Mucosa of descending colon (tissue), 3 donors: ENCODE measurements at regions not wholly inside any gene's neighbourhood (a gene's known extent, or its start where the extent isn't known, plus 50 kb on each side); places are given as distances from the start of the nearest gene placed in this dataset.

Experiments used
- ATAC-seq: fragments of 200-7000 bp; cut with Tn5 transposase; one replicate; pipeline ENCODE4 v1.9.1; 2020; ENCODE audit warnings: mild to moderate bottlenecking, moderate library complexity
- DNase-seq, 3 donors: peaks; one replicate each; pipeline ENCODE4 v3.0.0-alpha.2; 2020
- H3K36me3 ChIP-seq: fragments of 200-600 bp; one replicate; pipeline ENCODE4 v1.8.0; 2021; ENCODE audit warnings: low read depth, mild to moderate bottlenecking
- H3K4me1 ChIP-seq: fragments of 200-600 bp; one replicate; pipeline ENCODE4 v1.8.0; 2021; ENCODE audit warnings: low read depth, mild to moderate bottlenecking
- H3K4me3 ChIP-seq: fragments of 200-600 bp; one replicate; pipeline ENCODE4 v1.8.0; 2021; ENCODE audit warnings: mild to moderate bottlenecking
- H3K9me3 ChIP-seq: fragments of 200-600 bp; one replicate; pipeline ENCODE4 v1.8.0; 2021; ENCODE audit warnings: mild to moderate bottlenecking
- intact Hi-C, 2 donors: fragments of 100-400 bp; cut with DNase I in 1 of 2; cut with micrococcal nuclease in 1 of 2; formaldehyde crosslinking; loops; one replicate each; pipeline versions ENCODE4 v1.11.0 to v1.11.1; 2022; cut with DNase I, micrococcal nuclease
- TF ChIP-seq, protein P1 (sequence below): fragments of 200-600 bp; IDR thresholded peaks from one replicate; pipeline ENCODE4 v1.8.0; 2022; ENCODE audit warnings: antibody characterized with exemption, mild to moderate bottlenecking
- donor health status: DM: no; HTN: no; CAD: no; lungs with moderate emphysema.
- donor health status: DM: no; HTN: no; CAD: no.
- donor health status: DM: no; HTN: yes; CAD: no.

DNA sequence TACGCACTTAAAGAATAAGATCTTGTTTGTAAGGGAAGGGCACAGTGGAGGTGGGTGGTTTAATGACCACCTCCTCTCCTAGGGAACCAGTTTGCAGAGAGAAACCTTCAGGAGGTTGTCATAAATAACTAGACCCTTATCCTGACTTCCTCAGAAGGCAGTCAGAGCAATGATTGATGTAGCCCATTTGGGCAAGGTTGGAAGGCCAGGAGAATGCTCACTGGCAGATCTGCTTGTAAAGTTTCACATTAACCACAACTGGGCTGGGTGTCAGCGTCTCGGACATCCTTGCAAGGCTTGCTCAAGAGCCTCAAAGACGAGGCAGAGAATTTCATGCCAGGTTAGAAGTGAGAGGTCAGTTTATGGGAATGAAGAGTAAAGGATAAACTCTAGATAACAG is 87.6 kb upstream of the TRABD2B start:
- H3K36me3 ChIP-seq = no peaks in the 10 kb centered on the region
- ATAC-seq (peak; percentile 37), DNase-seq (peak in 1 of 3 donors; percentile 29)
- H3K4me3 ChIP-seq = no peak overlapping the region
- intact Hi-C loops = no loop called here
- H3K4me1 ChIP-seq = peaks cover 14% of the 10 kb centered on the region
- TF ChIP-seq, protein P1, sequence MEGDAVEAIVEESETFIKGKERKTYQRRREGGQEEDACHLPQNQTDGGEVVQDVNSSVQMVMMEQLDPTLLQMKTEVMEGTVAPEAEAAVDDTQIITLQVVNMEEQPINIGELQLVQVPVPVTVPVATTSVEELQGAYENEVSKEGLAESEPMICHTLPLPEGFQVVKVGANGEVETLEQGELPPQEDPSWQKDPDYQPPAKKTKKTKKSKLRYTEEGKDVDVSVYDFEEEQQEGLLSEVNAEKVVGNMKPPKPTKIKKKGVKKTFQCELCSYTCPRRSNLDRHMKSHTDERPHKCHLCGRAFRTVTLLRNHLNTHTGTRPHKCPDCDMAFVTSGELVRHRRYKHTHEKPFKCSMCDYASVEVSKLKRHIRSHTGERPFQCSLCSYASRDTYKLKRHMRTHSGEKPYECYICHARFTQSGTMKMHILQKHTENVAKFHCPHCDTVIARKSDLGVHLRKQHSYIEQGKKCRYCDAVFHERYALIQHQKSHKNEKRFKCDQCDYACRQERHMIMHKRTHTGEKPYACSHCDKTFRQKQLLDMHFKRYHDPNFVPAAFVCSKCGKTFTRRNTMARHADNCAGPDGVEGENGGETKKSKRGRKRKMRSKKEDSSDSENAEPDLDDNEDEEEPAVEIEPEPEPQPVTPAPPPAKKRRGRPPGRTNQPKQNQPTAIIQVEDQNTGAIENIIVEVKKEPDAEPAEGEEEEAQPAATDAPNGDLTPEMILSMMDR = no peak
- no peaks in the 10 kb centered on the region for H3K9me3 ChIP-seq

DNA sequence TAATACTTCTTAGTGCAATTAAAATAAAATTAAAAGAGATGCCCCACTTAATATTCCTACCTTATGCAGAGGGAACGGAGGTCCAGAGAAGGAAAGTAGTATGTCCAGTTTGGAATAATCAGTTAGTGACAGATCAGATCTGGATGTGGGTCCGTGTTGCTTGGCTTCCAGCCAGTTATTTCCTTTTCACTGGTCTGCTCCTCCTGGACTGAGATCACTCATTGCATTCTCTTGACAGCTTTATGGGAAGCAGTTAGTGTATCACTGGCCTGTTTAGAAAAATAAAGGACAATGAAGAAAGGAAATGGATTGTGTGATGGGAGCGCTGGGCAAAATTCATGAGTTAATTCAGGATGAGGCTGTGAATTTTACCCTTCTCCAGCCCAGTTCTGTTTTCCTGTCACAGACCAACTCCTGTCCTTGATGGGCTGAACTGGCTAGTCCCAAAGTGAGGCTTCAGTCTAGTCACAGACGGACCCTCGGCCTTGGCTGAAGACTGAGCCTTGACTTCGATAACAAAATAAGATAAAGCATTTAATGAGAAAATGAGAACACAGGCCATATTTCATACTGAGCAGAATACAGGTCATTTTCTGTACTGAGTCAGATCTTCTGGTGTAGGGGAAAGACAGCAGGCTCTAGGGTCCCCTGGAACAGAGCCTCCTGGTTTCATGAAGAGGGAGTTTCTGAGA is 85.2 kb upstream of the TRABD2B start:
- DNase-seq = no peak
- no peaks in the 10 kb centered on the region for H3K36me3 ChIP-seq
- no peak overlapping the region for H3K4me3 ChIP-seq
- ATAC-seq = no peak
- TF ChIP-seq, protein P1 = no peak
- intact Hi-C loops = no loop called here
- H3K4me1 ChIP-seq = peaks cover 20% of the 10 kb centered on the region
- no peaks in the 10 kb centered on the region for H3K9me3 ChIP-seq

DNA sequence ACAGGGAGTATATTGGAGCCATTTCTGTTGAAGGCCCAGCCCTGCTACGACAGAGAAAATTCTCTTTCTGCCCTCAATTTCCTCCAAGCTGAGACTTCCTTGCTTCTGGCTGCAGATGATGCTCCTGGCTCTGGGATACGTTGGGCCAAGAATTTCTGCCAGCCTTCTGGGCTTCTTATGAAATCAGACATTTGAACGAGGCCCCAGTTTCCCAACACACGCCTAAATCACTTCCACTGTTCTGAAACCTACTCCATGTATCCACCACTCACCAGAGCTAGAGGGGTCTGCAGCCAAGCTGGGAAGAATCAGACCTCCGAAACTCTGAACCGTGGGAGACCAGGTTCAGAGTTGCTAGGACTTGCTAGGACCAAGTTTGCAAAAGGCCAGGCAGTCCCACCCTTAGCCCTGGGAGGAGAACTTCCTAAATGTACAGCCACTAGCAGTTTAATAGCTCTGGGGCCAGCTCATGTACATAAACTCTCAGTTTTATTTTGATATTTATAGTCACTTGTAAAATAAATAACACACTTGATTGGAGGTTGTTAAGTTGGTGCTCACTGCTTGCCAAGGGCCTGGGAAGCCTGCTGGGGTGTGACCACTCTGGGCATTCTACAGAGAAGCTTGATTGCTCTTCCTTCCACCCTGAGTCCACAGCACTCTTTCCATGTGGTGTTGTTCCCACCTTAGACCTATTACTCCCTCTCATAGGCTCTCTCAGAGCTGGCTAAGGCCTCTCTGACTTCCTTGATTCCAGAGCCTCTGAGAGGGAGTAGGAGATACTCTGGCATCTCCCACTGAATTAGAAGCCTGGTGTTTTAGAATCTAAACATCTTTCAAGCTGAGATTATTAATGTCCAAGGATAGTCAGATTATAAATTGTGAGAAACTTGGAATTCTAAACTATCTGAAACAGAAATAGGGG is 83.4 kb upstream of the TRABD2B start:
- ATAC-seq = peak; percentile 87
- peak; percentile 48 to 58 (median 53) for DNase-seq
- H3K4me3 ChIP-seq = no peak overlapping the region
- peaks cover 21% of the 10 kb centered on the region for H3K4me1 ChIP-seq
- intact Hi-C loops = no loop called here
- no peaks in the 10 kb centered on the region for H3K9me3 ChIP-seq
- no peaks in the 10 kb centered on the region for H3K36me3 ChIP-seq
- TF ChIP-seq, protein P1 = no peak

DNA sequence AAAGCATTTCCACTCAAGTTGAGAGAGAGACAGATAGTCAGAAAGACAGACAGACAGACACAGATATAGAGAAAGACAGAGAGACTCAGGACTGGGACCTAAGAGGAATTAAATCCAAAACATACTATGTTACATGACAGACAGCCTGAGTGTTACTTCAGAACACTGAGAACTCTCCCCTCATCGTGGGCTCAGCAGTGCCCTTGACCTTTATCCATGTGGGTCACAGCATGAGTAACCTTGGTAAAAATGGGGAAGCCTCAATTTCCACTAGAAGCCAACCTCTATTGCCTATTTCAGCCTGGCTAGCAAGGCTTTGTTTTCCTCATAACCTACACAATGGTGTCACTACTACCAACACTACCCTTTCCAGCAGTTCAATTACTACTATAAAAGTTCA is 81.9 kb upstream of the TRABD2B start:
- ATAC-seq (no peak), DNase-seq (no peak)
- Histone ChIP-seq H3K36me3 (no peaks in the 10 kb centered on the region), H3K4me1 (peaks cover 21% of the 10 kb centered on the region), H3K9me3 (no peaks in the 10 kb centered on the region), H3K4me3 (no peak overlapping the region)
- intact Hi-C loops = no loop called here
- TF ChIP-seq, protein P1 = no peak

DNA sequence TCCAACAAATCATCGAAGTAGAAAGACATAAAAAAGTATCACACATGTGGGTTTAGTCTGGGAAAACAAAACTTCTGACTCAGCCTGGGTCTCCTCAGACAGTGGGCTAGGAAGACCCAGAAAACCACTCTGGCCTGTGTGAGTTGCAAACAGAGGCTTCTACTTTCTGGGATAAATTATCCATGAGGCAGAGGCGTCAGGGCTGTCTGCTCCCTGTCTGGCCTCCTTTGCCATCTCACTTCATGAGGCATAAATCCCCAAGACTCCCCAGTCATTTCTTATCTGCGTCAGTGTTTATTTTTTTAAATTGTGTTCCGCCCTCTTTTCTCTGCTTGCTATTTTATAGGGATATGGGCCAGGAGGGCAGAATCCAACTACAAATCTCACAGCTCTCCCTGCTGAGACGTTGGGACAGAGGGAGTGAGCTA is 80.6 kb upstream of the TRABD2B start:
- DNase-seq = peak in 2 of 3 donors; percentile 24 to 33
- peak; percentile 70 for ATAC-seq
- TF ChIP-seq, protein P1 = no peak
- H3K4me1 ChIP-seq = peaks cover 21% of the 10 kb centered on the region
- intact Hi-C loops = no loop called here
- no peaks in the 10 kb centered on the region for H3K9me3 ChIP-seq
- no peak overlapping the region for H3K4me3 ChIP-seq
- H3K36me3 ChIP-seq = no peaks in the 10 kb centered on the region
